B cell (primary cell): ENCODE measurements at regions not wholly inside any gene's neighbourhood (a gene's known extent, or its start where the extent isn't known, plus 50 kb on each side); places are given as distances from the start of the nearest gene placed in this dataset.

Source experiments
- EZH2 ChIP-seq: IDR thresholded peaks from 2 replicates; pipeline ENCODE4 v1.6.1; 2012; ENCODE audit warnings: borderline replicate concordance, low read depth, mild to moderate bottlenecking, moderate library complexity, low read length; ENCODE audit not compliant: insufficient read depth, poor library complexity, severe bottlenecking
- TF ChIP-seq, protein P1 (sequence below): fragments of 200-600 bp; IDR thresholded peaks from one replicate; pipeline ENCODE4 v1.8.0; 2022; ENCODE audit warnings: antibody characterized with exemption, mild to moderate bottlenecking

DNA sequence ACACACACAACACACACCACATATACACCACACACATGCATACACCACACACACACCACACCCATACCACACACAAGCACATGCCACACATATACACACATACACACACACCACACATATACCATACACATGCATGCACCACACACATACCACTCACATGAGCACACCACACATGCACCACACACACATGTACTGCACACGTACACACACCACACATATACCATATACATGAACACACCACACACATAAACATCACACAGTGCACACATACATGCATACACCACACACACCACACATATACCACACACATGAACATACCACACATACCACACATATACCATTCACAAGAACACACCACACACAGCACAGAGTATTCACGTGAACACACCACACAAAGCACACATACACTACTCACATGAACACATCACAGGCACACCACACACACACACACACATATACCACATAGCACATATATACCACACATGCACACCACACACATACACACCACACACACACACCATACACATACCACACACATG is 219.9 kb upstream of the RAB6C start:
- TF ChIP-seq, protein P1, sequence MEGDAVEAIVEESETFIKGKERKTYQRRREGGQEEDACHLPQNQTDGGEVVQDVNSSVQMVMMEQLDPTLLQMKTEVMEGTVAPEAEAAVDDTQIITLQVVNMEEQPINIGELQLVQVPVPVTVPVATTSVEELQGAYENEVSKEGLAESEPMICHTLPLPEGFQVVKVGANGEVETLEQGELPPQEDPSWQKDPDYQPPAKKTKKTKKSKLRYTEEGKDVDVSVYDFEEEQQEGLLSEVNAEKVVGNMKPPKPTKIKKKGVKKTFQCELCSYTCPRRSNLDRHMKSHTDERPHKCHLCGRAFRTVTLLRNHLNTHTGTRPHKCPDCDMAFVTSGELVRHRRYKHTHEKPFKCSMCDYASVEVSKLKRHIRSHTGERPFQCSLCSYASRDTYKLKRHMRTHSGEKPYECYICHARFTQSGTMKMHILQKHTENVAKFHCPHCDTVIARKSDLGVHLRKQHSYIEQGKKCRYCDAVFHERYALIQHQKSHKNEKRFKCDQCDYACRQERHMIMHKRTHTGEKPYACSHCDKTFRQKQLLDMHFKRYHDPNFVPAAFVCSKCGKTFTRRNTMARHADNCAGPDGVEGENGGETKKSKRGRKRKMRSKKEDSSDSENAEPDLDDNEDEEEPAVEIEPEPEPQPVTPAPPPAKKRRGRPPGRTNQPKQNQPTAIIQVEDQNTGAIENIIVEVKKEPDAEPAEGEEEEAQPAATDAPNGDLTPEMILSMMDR, result no peak
- no peak for TF ChIP-seq EZH2
